Testis (tissue), 2 donors: ENCODE measurements at regions not wholly inside any gene's neighbourhood (a gene's known extent, or its start where the extent isn't known, plus 50 kb on each side); places are given as distances from the start of the nearest gene placed in this dataset.

ENCODE experiments used
- POLR2A ChIP-seq: fragments of 450-650 bp; IDR thresholded peaks from one replicate; pipeline ENCODE4 v1.6.1; 2017; ENCODE audit warnings: antibody characterized with exemption, mild to moderate bottlenecking, moderate library complexity
- TF ChIP-seq, protein P1 (sequence below), 3 experiments: fragments of 450-650 bp in 2 of 3; fragments of 200-600 bp in 1 of 3; sonication (generic) in 1 of 3; IDR thresholded peaks; one replicate each; pipeline ENCODE4 v1.5.1; 2016 to 2019; ENCODE audit warnings: antibody characterized with exemption in 3 of 3, mild to moderate bottlenecking in 2 of 3, moderate library complexity in 1 of 3

GRCh38 chr4:143771269-143771668, 70.8 kb upstream of the FREM3 start:
- TF ChIP-seq, protein P1, sequence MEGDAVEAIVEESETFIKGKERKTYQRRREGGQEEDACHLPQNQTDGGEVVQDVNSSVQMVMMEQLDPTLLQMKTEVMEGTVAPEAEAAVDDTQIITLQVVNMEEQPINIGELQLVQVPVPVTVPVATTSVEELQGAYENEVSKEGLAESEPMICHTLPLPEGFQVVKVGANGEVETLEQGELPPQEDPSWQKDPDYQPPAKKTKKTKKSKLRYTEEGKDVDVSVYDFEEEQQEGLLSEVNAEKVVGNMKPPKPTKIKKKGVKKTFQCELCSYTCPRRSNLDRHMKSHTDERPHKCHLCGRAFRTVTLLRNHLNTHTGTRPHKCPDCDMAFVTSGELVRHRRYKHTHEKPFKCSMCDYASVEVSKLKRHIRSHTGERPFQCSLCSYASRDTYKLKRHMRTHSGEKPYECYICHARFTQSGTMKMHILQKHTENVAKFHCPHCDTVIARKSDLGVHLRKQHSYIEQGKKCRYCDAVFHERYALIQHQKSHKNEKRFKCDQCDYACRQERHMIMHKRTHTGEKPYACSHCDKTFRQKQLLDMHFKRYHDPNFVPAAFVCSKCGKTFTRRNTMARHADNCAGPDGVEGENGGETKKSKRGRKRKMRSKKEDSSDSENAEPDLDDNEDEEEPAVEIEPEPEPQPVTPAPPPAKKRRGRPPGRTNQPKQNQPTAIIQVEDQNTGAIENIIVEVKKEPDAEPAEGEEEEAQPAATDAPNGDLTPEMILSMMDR (IDR thresholded peaks at IDR 0.05) = no peak
- TF ChIP-seq POLR2A = no peak
